IMR-90 (cell line): ENCODE measurements at regions not wholly inside any gene's neighbourhood (a gene's known extent, or its start where the extent isn't known, plus 50 kb on each side); places are given as distances from the start of the nearest gene placed in this dataset.
"Not testable (repeated sequence)": the region's sequence is repeated elsewhere in the genome, so short reads cannot be mapped to it uniquely, and the experiment has no call there.

ENCODE experiments used
- ATAC-seq: fragments of 200-7000 bp; cut with Tn5 transposase; 2 replicates; pipeline ENCODE4 v1.9.1; 2020; ENCODE audit warnings: low read depth, mild to moderate bottlenecking, moderate library complexity
- BruUV-seq: library from RNA; stranded (reverse); fragments of 400-500 nt; replicated peaks from 2 replicates; lab custom pipeline; 2021; lab: Mats Ljungman, UMichigan
- CTCF ChIA-PET: fragments of 300-600 bp; formaldehyde crosslinking; extraction: SDS; loops from one replicate; lab custom pipeline; 2021; ENCODE audit warnings: antibody characterized with exemption; lab: Yijun Ruan, JAX
- POLR2A ChIA-PET: fragments of 300-600 bp; sonication (Branson Sonifier 250); formaldehyde crosslinking; loops from one replicate; lab custom pipeline; 2022; ENCODE audit warnings: antibody characterized with exemption; ENCODE audit not compliant: unreplicated experiment; lab: Charles Lee
- DNase-seq: peaks from one replicate; pipeline ENCODE4 v3.0.0; 2013
- H2AFZ ChIP-seq: replicated peaks from 2 replicates; pipeline ENCODE3; 2013; ENCODE audit warnings: low read length, mild to moderate bottlenecking; ENCODE audit not compliant: poor library complexity
- H2AK5ac ChIP-seq: 2 replicates; pipeline ENCODE4 v1.6.1; 2013; ENCODE audit warnings: low read depth, low read length, inconsistent platforms
- H2AK9ac ChIP-seq: replicated peaks from 2 replicates; pipeline ENCODE3; 2013; ENCODE audit warnings: mild to moderate bottlenecking, low read depth, low read length, moderate library complexity; ENCODE audit not compliant: poor library complexity
- H2BK120ac ChIP-seq: 2 replicates; pipeline ENCODE4 v1.6.1; 2013; ENCODE audit warnings: low read depth, low read length, inconsistent platforms
- H2BK15ac ChIP-seq: 3 replicates; pipeline ENCODE4 v1.6.1; 2013; ENCODE audit warnings: low read depth, low read length, inconsistent platforms
- H2BK20ac ChIP-seq: 2 replicates; pipeline ENCODE4 v1.6.1; 2013; ENCODE audit warnings: low read depth, mild to moderate bottlenecking, inconsistent platforms, low read length, moderate library complexity
- H2BK5ac ChIP-seq: 2 replicates; pipeline ENCODE4 v1.6.1; 2013; ENCODE audit warnings: mild to moderate bottlenecking, low read depth, low read length, inconsistent platforms; ENCODE audit not compliant: poor library complexity, severe bottlenecking
- H3K14ac ChIP-seq: replicated peaks from 2 replicates; pipeline ENCODE4 v1.6.1; 2013; ENCODE audit warnings: low read depth, low read length, inconsistent platforms
- H3K18ac ChIP-seq: 2 replicates; pipeline ENCODE4 v1.6.1; 2013; ENCODE audit warnings: low read depth, low read length, control low read depth
- H3K23ac ChIP-seq: 2 replicates; pipeline ENCODE4 v1.6.1; 2013; ENCODE audit warnings: low read depth, low read length, inconsistent platforms
- H3K27ac ChIP-seq: 2 replicates; pipeline ENCODE4 v1.5.1; 2013; ENCODE audit warnings: mild to moderate bottlenecking, control low read depth, low read length; ENCODE audit not compliant: insufficient read depth
- H3K27me3 ChIP-seq: 2 replicates; pipeline ENCODE4 v1.6.1; 2013; ENCODE audit warnings: low read length; ENCODE audit not compliant: control insufficient read depth, insufficient read depth
- H3K36me3 ChIP-seq: 2 replicates; pipeline ENCODE4 v1.6.1; 2013; ENCODE audit warnings: low read length, mixed read lengths; ENCODE audit not compliant: control insufficient read depth, insufficient read depth
- H3K4ac ChIP-seq: 2 replicates; pipeline ENCODE4 v1.6.1; 2013; ENCODE audit warnings: low read depth, low read length, inconsistent platforms
- H3K4me1 ChIP-seq: 2 replicates; pipeline ENCODE4 v1.6.1; 2013; ENCODE audit warnings: low read length, mixed read lengths; ENCODE audit not compliant: control insufficient read depth, insufficient read depth
- H3K4me2 ChIP-seq: 2 replicates; pipeline ENCODE4 v1.6.1; 2013; ENCODE audit warnings: low read depth, mild to moderate bottlenecking, control low read depth, low read length, moderate library complexity
- H3K4me3 ChIP-seq: 2 replicates; pipeline ENCODE4 v1.5.1; 2013; ENCODE audit warnings: low read depth, mild to moderate bottlenecking, control low read depth, low read length, moderate library complexity; ENCODE audit not compliant: insufficient read depth
- H3K56ac ChIP-seq: 2 replicates; pipeline ENCODE4 v1.6.1; 2013; ENCODE audit warnings: low read length, inconsistent platforms; ENCODE audit not compliant: insufficient read depth; ENCODE audit errors: extremely low read depth
- H3K79me1 ChIP-seq, 2 experiments: 2 replicates each; pipeline ENCODE4 v1.6.1; 2013; ENCODE audit warnings: low read length in 2 of 2, inconsistent platforms in 1 of 2, low read depth in 1 of 2
- H3K9ac ChIP-seq: 2 replicates; pipeline ENCODE4 v1.6.1; 2013; ENCODE audit warnings: low read depth, low read length, control low read depth
- H3K9me1 ChIP-seq: 2 replicates; pipeline ENCODE4 v1.6.1; 2013; ENCODE audit warnings: low read length, inconsistent platforms; ENCODE audit not compliant: insufficient read depth
- H3K9me3 ChIP-seq: 2 replicates; pipeline ENCODE4 v1.6.1; 2013; ENCODE audit warnings: low read length; ENCODE audit not compliant: control insufficient read depth, insufficient read depth
- H4K20me1 ChIP-seq: 2 replicates; pipeline ENCODE4 v1.6.1; 2013; ENCODE audit warnings: low read length, inconsistent platforms; ENCODE audit not compliant: insufficient read depth
- H4K5ac ChIP-seq: 2 replicates; pipeline ENCODE4 v1.6.1; 2013; ENCODE audit warnings: mild to moderate bottlenecking, low read depth, low read length, control low read depth
- H4K8ac ChIP-seq, 2 experiments: 2 replicates each; pipeline ENCODE4 v1.6.1; 2013; ENCODE audit warnings: low read depth in 2 of 2, low read length in 2 of 2, control low read depth in 1 of 2, inconsistent platforms in 1 of 2
- H4K91ac ChIP-seq: 2 replicates; pipeline ENCODE4 v1.6.1; 2013; ENCODE audit warnings: low read depth, low read length, inconsistent platforms; ENCODE audit not compliant: insufficient read depth
- WGBS, 2 experiments: methylation state at CpG; one replicate each; pipeline versions ENCODE4 v1.1.5 to v1.1.7; 2013; ENCODE audit warnings: missing lambda C conversion rate in 2 of 2; ENCODE audit not compliant: insufficient read length in 1 of 2; ENCODE audit errors: extremely low coverage in 2 of 2; 5-methylcytosine and 5-hydroxymethylcytosine counted together
- dilution Hi-C: fragments of 300-500 bp; cut with HindIII; formaldehyde crosslinking; loops from one replicate; pipeline ENCODE4 v1.14.3; 2018; ENCODE audit warnings: low sequenced_read_pairs; ENCODE audit not compliant: unreplicated experiment
- in situ Hi-C: fragments of 300-500 bp; cut with MboI; formaldehyde crosslinking; loops from 3 replicates; pipeline ENCODE4 v1.14.3; 2019; ENCODE audit warnings: low sequenced_read_pairs, inconsistent platforms, mixed read lengths
- intact Hi-C: fragments of 100-400 bp; cut with micrococcal nuclease; formaldehyde crosslinking; loops from 2 replicates; pipeline ENCODE4 v1.10.0; 2022

DNA sequence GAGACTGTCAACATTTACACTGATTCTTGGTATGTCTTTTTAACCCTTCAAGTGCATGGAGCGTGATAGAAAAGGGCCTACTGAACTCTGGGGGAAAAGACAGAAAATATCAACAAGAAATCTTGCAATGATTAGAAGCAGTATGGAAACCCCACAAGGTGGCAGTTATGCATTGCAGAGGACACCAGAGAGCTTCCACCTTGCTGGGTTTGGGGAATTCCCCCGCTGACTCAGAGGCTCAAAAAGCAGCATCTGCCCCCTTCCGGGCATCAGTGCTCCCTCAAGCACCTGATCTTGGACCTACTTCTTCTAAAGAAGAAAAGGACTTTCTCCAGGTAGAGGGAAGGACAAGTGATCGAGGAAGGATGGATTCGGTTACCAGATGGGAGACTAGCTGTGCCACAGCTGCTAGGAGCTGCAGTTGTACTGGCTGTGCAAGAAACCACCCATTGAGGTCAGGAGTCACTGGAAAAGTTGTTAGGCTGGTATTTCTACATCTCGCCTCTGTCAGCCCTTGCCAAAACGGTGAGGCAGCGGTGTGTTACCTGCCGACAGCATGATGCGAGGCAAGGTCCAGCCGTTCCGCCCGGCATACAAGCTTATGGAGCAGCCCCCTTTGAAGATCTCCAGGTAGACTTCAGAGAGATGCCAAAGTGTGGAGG, 102.8 kb upstream of the OSBPL11 start:
- H3K4me2 ChIP-seq, H3K23ac ChIP-seq, H3K18ac ChIP-seq, H4K20me1 ChIP-seq, intact Hi-C loops, BruUV-seq, H3K27me3 ChIP-seq, H2AK9ac ChIP-seq, H3K4me3 ChIP-seq, H3K4ac ChIP-seq, DNase-seq, H3K79me1 ChIP-seq, H3K4me1 ChIP-seq, H3K9me1 ChIP-seq, H3K9ac ChIP-seq, H4K5ac ChIP-seq, in situ Hi-C loops, H2AK5ac ChIP-seq, POLR2A ChIA-PET, dilution Hi-C loops, CTCF ChIA-PET, H3K27ac ChIP-seq, H4K8ac ChIP-seq, ATAC-seq, H3K56ac ChIP-seq, H2BK5ac ChIP-seq, H3K36me3 ChIP-seq, H2BK120ac ChIP-seq, H4K91ac ChIP-seq, H3K14ac ChIP-seq, H3K9me3 ChIP-seq, H2BK15ac ChIP-seq, H2BK20ac ChIP-seq, H2AFZ ChIP-seq: not testable (repeated sequence)
- WGBS, 2 experiments = 93% methylated on average over 3 of the region's 13 CpGs; no CpG with 5 or more reads in 1 of the 2 experiments
